ENCODE measurements at regions not wholly inside any gene's neighbourhood (a gene's known extent, or its start where the extent isn't known, plus 50 kb on each side); places are given as distances from the start of the nearest gene placed in this dataset.
"Not testable (repeated sequence)": the region's sequence is repeated elsewhere in the genome, so short reads cannot be mapped to it uniquely, and the experiment has no call there.

GRCh38 chr2:87354102-87354501 lies 332.5 kb upstream of the PLGLB1 start:
- TF ChIP-seq, protein P1, sequence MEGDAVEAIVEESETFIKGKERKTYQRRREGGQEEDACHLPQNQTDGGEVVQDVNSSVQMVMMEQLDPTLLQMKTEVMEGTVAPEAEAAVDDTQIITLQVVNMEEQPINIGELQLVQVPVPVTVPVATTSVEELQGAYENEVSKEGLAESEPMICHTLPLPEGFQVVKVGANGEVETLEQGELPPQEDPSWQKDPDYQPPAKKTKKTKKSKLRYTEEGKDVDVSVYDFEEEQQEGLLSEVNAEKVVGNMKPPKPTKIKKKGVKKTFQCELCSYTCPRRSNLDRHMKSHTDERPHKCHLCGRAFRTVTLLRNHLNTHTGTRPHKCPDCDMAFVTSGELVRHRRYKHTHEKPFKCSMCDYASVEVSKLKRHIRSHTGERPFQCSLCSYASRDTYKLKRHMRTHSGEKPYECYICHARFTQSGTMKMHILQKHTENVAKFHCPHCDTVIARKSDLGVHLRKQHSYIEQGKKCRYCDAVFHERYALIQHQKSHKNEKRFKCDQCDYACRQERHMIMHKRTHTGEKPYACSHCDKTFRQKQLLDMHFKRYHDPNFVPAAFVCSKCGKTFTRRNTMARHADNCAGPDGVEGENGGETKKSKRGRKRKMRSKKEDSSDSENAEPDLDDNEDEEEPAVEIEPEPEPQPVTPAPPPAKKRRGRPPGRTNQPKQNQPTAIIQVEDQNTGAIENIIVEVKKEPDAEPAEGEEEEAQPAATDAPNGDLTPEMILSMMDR (IDR thresholded peaks at IDR 0.05), result not testable (repeated sequence)
- TF ChIP-seq POLR2A (IDR thresholded peaks at IDR 0.05); POLR2AphosphoS5 (IDR thresholded peaks at IDR 0.05); EP300 (IDR thresholded peaks at IDR 0.05; ENCODE audit: low read depth): not testable (repeated sequence)
